SK-N-SH treated with all-trans-retinoic acid at 6 μM for 48 hours (cell line): ENCODE measurements at regions not wholly inside any gene's neighbourhood (a gene's known extent, or its start where the extent isn't known, plus 50 kb on each side); places are given as distances from the start of the nearest gene placed in this dataset.
A peak's percentile ranks its signal among the peaks of the same experiment; 100 is the strongest.

Source experiments
- ATAC-seq: fragments of 200-7000 bp; cut with Tn5 transposase; 3 replicates; pipeline ENCODE4 v1.9.1; 2020; ENCODE audit warnings: mild to moderate bottlenecking, moderate library complexity
- BACH2 ChIP-seq: fragments of 250-450 bp; sonication (Bioruptor Pico); IDR thresholded peaks from 2 replicates; pipeline ENCODE4 v1.9.0; 2021; ENCODE audit warnings: mild to moderate bottlenecking, borderline replicate concordance
- CSDC2 ChIP-seq: fragments of 250-450 bp; sonication (Bioruptor Pico); IDR thresholded peaks from 2 replicates; pipeline ENCODE4 v1.5.0; 2020; ENCODE audit warnings: mild to moderate bottlenecking, moderate library complexity
- CSRNP3 ChIP-seq: fragments of 250-450 bp; sonication (Bioruptor Pico); IDR thresholded peaks from 2 replicates; pipeline ENCODE4 v1.5.1; 2021; ENCODE audit warnings: mild to moderate bottlenecking, moderate library complexity
- ESRRG ChIP-seq: fragments of 250-450 bp; sonication (Bioruptor Pico); IDR thresholded peaks from 2 replicates; pipeline ENCODE4 v1.6.1; 2021; ENCODE audit warnings: mild to moderate bottlenecking
- ISL1 ChIP-seq: fragments of 250-450 bp; sonication (Bioruptor Pico); IDR thresholded peaks from 2 replicates; pipeline ENCODE4 v2.1.2; 2022; ENCODE audit warnings: mild to moderate bottlenecking, moderate library complexity
- PATZ1 ChIP-seq: fragments of 250-450 bp; sonication (Bioruptor Pico); IDR thresholded peaks from 2 replicates; pipeline ENCODE4 v1.8.0; 2020; ENCODE audit warnings: mild to moderate bottlenecking, moderate library complexity, borderline replicate concordance
- PPARA ChIP-seq: fragments of 250-450 bp; sonication (Bioruptor Pico); IDR thresholded peaks from 2 replicates; pipeline ENCODE4 v1.5.0; 2020; ENCODE audit warnings: mild to moderate bottlenecking, borderline replicate concordance
- TCF4 ChIP-seq: fragments of 250-450 bp; sonication (Bioruptor Pico); IDR thresholded peaks from 2 replicates; pipeline ENCODE4 v1.8.0; 2021; ENCODE audit warnings: mild to moderate bottlenecking, moderate library complexity, borderline replicate concordance
- TOX ChIP-seq: fragments of 250-450 bp; sonication (Bioruptor Pico); IDR thresholded peaks from 2 replicates; pipeline ENCODE4 v1.8.0; 2021; ENCODE audit warnings: mild to moderate bottlenecking, moderate library complexity, borderline replicate concordance
- TSHZ2 ChIP-seq: fragments of 250-450 bp; sonication (Bioruptor Pico); IDR thresholded peaks from 2 replicates; pipeline ENCODE4 v1.5.0; 2020; ENCODE audit warnings: mild to moderate bottlenecking, moderate library complexity
- ZC3H10 ChIP-seq: fragments of 250-450 bp; sonication (Bioruptor Pico); IDR thresholded peaks from 2 replicates; pipeline ENCODE4 v1.5.1; 2021; ENCODE audit warnings: mild to moderate bottlenecking, moderate library complexity
- ZFP3 ChIP-seq: fragments of 250-450 bp; sonication (Bioruptor Pico); IDR thresholded peaks from 2 replicates; pipeline ENCODE4 v1.5.0; 2020; ENCODE audit warnings: mild to moderate bottlenecking, moderate library complexity
- ZFP30 ChIP-seq: fragments of 450-650 bp; formaldehyde crosslinking; IDR thresholded peaks from 2 replicates; pipeline ENCODE4 v1.5.0; 2022; ENCODE audit warnings: mild to moderate bottlenecking, moderate library complexity
- ZNF565 ChIP-seq: fragments of 450-650 bp; formaldehyde crosslinking; conservative IDR thresholded peaks from 2 replicates; pipeline ENCODE4 v1.5.0; 2020; ENCODE audit warnings: low read depth, mild to moderate bottlenecking, moderate library complexity
- ZNF70 ChIP-seq: fragments of 450-650 bp; formaldehyde crosslinking; IDR thresholded peaks from 2 replicates; pipeline ENCODE4 v1.5.0; 2020; ENCODE audit warnings: mild to moderate bottlenecking, moderate library complexity
- TF ChIP-seq, protein P1 (sequence below): fragments of 250-450 bp; sonication (Bioruptor Pico); IDR thresholded peaks from 2 replicates; pipeline ENCODE4 v1.5.1; 2020; ENCODE audit warnings: low read depth, mild to moderate bottlenecking, moderate library complexity

- TF ChIP-seq ZFP3 (CRISPR knock-in tag) (no peak), ZNF565 (CRISPR knock-in tag) (no peak), TOX (no peak), ZFP30 (no peak), PPARA (CRISPR knock-in tag) (no peak), ZC3H10 (CRISPR knock-in tag) (no peak), TSHZ2 (CRISPR knock-in tag) (no peak), CSDC2 (CRISPR knock-in tag) (no peak), PATZ1 (CRISPR knock-in tag) (no peak), CSRNP3 (no peak), ESRRG (CRISPR knock-in tag) (no peak), BACH2 (CRISPR knock-in tag) (no peak), TCF4 (no peak)
- TF ChIP-seq, protein P1, sequence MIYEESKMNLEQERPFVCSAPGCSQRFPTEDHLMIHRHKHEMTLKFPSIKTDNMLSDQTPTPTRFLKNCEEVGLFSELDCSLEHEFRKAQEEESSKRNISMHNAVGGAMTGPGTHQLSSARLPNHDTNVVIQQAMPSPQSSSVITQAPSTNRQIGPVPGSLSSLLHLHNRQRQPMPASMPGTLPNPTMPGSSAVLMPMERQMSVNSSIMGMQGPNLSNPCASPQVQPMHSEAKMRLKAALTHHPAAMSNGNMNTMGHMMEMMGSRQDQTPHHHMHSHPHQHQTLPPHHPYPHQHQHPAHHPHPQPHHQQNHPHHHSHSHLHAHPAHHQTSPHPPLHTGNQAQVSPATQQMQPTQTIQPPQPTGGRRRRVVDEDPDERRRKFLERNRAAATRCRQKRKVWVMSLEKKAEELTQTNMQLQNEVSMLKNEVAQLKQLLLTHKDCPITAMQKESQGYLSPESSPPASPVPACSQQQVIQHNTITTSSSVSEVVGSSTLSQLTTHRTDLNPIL (CRISPR knock-in tag), result no peak
These were observed 120.3 kb upstream of the SULT1C3 start for GRCh38 chr2:108119492-108119891.

GRCh38 chr2:108124736-108125495 is 114.9 kb upstream of the SULT1C3 start:
- peak; percentile 61 for ATAC-seq

More at GRCh38 chr2:108119492-108119891, 120.3 kb upstream of the SULT1C3 start:
- no peak for ATAC-seq

More at GRCh38 chr2:108124736-108125495, 114.9 kb upstream of the SULT1C3 start:
- TF ChIP-seq, protein P1 (CRISPR knock-in tag), result peak; percentile 28; the same call in 1 of the 2 replicates
- TF ChIP-seq ZNF70 (CRISPR knock-in tag), result no peak
- peak; percentile 81; the same call in 1 of the 2 replicates for TF ChIP-seq PATZ1 (CRISPR knock-in tag)
- peak; percentile 96 for TF ChIP-seq ISL1 (CRISPR knock-in tag)
- peak; percentile 87; the same call in 1 of the 2 replicates for TF ChIP-seq ZC3H10 (CRISPR knock-in tag)
